Inflammatory macrophage treated with lipopolysaccharide for 1 hour (primary cell): ENCODE measurements at regions not wholly inside any gene's neighbourhood (a gene's known extent, or its start where the extent isn't known, plus 50 kb on each side); places are given as distances from the start of the nearest gene placed in this dataset.
A peak's percentile ranks its signal among the peaks of the same experiment; 100 is the strongest.
"Not testable (repeated sequence)": the region's sequence is repeated elsewhere in the genome, so short reads cannot be mapped to it uniquely, and the experiment has no call there.

Experiments used
- DNase-seq, 2 donors: peaks; one replicate each; pipeline ENCODE4 v3.0.0-alpha.2; 2020 to 2022

- no peak for DNase-seq
These were observed 593.1 kb downstream of the NUF2 start for GRCh38 chr1:163914785-163915413.

DNA sequence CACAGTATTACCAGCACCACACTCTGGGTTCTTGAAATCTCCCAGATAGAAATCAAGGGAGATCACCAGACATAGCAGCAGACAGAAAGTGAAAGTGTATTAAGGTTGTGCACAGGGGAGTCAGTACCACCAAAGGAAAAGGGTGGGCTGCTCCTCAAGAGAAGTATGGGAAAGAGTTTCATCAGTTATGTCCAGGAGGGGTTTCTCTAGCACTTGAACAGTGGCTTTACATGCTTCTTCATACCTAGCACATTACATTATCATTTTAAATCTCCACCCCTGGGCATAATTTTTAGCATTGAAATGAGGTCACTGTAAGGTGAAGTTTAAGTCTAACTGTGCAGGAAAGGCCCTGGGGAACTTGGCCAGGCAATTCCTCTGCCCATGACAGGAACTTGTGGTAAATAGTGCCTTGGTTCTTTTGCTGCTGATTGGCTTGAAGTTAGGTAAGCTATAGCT, 601.0 kb downstream of the NUF2 start:
- DNase-seq, result peak in 1 of 2 donors; percentile 7

GRCh38 chr1:163924041-163924440, 602.3 kb downstream of the NUF2 start:
- no peak for DNase-seq

GRCh38 chr1:163927493-163927892, 605.7 kb downstream of the NUF2 start:
- no peak for DNase-seq

- no peak for DNase-seq
These were observed 606.3 kb downstream of the NUF2 start for GRCh38 chr1:163928069-163928468.

- DNase-seq, result no peak
These were observed 606.9 kb downstream of the NUF2 start for GRCh38 chr1:163928651-163929050.

DNA sequence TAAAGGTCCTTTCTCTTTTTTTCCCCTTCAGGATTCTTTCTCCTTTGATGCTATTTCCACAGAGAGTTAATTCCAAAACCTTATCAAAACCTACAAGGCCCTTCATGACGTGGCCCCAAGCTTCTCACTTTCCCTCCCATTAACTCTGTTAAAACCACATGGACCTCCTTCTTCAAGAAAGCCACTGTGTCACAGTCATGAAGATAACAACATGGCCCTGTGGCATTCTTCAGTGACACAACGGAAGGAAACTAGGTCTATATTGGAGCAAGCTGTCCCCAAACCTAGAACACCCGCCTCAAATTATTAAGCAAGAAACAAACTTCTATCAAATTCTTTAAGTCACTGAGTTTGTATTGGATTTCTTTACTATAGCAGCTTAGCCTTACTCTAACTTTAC, 611.1 kb downstream of the NUF2 start:
- no peak for DNase-seq

DNA sequence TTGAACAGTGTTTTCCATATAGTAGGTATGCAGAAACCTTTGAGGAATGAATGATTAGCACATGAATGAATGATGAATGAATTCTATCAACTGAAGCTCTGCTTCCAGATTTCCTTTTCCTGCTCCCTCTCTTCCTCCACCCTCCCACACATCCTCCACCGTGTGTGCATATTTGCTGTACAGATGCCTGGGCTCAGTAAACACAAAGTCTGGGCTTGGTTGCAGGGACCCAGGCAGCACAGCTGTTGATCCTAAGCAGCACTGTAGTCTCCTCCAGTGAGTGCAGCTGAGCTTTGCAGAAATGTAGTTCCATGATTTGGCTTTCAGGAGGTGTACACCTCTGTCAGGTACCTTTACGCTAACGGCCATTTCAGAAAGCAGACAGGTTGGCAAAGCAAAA, 611.7 kb downstream of the NUF2 start:
- no peak for DNase-seq

DNA sequence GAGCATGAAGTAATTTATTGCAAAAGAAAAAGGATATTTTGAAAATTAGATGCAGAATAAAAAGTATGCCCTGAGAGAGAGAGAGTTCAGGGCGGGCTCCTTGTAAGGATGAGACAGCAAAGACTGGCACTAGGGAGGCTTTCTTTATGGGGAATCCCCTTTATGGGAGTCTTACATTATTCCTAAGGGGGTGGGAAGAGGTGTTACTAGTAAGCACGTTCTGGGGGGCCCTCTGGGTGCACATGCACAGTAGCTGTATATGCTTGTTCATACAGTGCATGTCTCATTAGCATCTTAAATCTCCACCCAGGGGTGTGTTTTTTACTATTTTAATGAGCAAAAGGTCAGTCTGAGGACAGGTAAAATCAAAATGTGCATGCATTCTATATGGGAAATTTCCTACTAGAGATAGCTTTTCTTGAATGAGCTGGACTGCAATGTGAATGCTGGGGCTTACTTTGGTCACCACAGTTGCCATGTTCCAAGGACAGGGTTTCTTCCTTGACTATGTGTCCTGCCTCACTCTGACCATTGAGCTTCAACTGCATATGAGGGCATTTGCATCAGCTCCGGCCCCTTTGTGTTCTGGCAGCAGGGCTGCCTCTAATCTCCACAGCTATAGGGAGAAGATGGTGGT, 614.1 kb downstream of the NUF2 start:
- DNase-seq, result no peak

DNA sequence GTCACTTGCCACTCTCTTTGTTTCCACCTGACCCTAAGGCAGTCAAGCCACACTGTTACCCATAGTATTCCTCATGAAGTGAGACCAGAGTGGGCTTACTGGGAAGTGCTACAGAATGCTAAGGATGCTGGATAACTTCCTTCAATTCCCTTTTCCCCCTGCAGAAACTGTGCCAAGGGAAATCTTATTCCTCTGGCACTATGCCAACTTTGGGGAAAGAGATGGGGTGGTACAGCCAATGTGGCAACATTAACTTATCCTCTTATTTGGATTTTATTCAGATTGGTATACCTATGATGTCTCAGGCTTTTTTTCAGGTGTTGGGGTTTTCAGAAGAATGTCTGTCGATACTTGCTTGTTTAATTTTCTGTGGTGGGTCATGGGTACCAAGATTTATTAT, 599.4 kb upstream of the PBX1 start:
- no peak for DNase-seq

DNA sequence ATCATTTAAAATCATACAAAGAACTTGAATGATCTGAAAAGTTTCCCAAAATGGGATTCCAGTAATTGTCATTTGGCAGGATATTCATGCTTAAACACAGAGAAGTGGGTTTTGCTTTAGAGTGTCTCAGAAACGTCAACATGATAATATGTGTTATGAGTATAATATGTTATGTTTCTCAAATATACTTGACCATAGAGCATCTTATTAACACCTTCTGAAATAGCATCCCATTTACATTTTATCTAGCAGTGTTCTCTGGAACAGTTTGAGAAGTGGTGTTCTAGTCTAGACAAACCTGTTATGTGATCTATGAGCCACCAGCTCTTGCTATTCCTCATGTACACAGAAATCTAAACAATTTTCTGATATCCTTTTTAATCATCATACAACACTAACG, 588.8 kb upstream of the PBX1 start:
- no peak for DNase-seq

- no peak for DNase-seq
These were observed 588.3 kb upstream of the PBX1 start for GRCh38 chr1:163970699-163971098.

DNA sequence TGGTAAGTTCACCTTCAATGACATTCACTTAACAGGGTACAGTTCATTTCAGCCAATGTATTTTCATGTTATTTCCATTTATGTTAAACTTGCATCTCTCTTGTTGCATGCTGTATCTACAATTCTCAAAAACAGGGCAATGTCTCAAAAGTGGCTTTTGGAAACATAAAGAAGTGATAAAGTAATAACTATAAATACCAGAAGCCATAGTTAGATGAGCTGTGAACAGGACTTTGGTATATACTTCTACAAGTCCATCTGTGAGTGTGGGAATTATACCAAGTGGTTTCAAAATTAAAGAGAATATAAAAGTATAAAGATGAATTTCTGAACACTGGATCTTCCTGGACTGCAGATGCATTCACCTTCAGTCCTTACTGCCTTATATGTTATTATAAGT, 585.4 kb upstream of the PBX1 start:
- DNase-seq, result no peak

DNA sequence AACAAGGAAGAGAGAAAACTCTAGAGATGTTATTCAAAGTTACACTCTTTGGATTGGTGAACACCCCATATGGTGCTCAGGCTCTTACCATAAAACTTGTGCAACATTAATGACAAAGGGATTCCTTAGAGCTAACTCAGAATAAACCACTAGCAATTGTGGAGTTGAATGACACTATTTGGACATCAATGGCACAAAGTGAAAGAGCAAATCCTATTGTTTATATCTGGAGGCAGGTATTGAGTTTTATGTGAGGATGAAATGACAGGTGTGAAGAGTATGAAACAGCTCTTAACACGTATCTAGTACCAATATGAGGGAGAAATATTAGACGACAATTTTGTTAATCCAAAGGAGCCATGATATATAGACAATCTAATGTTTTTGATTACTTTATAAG, 584.9 kb upstream of the PBX1 start:
- DNase-seq, result no peak

- no peak for DNase-seq
These were observed 578.6 kb upstream of the PBX1 start for GRCh38 chr1:163980394-163980793.

DNA sequence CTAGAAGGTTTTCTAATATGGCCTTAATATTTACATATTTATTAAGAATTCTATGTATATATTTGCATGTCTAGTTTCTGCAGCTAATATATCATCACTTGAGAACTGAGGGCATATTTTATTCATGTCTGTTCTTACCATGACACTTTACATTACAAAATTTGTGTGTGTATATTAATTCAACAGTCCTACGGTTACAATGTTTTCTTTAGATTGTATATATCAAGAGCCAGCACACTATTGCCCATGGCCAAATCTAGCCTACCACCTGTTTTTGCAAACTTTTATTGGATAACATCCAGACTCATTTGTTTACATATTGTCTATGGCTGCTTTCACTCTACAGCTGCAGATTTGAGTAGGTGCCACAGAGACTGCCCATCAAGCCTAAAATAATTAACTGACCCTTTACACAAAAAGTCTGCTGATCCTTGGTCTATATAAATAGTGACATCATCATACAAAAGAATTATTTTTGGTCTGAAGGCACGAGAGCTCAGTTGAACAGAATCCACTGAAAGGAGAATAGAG, 577.4 kb upstream of the PBX1 start:
- DNase-seq, result no peak

DNA sequence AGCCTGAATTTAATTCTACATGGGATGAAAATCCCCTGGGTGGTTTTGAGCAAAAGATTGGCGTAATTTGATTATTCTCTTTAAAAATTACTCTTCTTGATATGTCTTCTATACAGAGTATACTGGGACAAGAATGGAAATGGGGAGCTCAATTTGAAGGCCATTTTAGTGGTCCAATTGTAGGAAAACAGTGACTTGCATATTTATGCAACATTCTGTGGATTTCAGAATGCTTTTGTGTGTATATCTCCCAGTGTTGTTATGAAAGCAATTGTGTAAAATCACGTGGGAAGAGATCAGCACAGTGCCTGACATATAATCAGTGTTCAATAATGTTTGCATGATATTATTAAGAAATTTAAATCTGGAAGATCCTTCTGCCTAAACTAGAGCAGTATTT, 575.9 kb upstream of the PBX1 start:
- no peak for DNase-seq

DNA sequence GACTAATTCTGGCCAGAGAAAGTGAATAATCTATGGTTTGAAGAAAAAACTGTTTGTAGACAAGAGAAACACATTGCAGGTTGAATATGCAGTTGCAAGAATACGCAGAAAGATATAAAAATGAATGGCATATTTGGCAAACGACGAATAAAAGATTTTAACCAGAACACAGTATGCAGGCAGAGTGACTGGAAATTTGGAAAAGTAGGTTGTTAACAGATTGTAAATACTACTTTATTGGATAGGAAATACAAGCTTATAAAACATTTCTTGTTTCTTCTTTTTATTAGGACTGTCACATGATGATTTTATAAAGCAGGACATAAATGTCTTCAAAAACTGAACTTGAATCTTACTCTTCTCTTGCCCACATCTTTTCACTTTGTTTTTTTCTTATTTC, 573.3 kb upstream of the PBX1 start:
- no peak for DNase-seq

GRCh38 chr1:163999131-163999530, 559.9 kb upstream of the PBX1 start:
- DNase-seq, result no peak

- DNase-seq, result not testable (repeated sequence)
These were observed 552.8 kb upstream of the PBX1 start for GRCh38 chr1:164006186-164006585.

- DNase-seq, result no peak
These were observed 552.4 kb upstream of the PBX1 start for GRCh38 chr1:164006621-164007020.

- no peak for DNase-seq
These were observed 541.7 kb upstream of the PBX1 start for GRCh38 chr1:164017239-164017638.

GRCh38 chr1:164020391-164020790, 538.6 kb upstream of the PBX1 start:
- DNase-seq, result no peak

- DNase-seq, result no peak
These were observed 537.2 kb upstream of the PBX1 start for GRCh38 chr1:164021813-164022212.

GRCh38 chr1:164033782-164034181, 525.2 kb upstream of the PBX1 start:
- DNase-seq, result no peak
